ENCODE measurements at regions not wholly inside any gene's neighbourhood (a gene's known extent, or its start where the extent isn't known, plus 50 kb on each side); places are given as distances from the start of the nearest gene placed in this dataset.
"Not testable (repeated sequence)": the region's sequence is repeated elsewhere in the genome, so short reads cannot be mapped to it uniquely, and the experiment has no call there.

- no peak for DNase-seq (ENCODE audit: low read depth in 4 of 4, low spot score in 2 of 4)
These were observed 50.6 kb upstream of the C1QTNF9B start for GRCh38 chr13:23947893-23948292.

- no peak for DNase-seq (ENCODE audit: low read depth in 4 of 4, low spot score in 2 of 4)
These were observed 51.9 kb upstream of the C1QTNF9B start for GRCh38 chr13:23949200-23949599.

- no peak for DNase-seq (ENCODE audit: low read depth in 4 of 4, low spot score in 2 of 4)
These were observed 52.4 kb upstream of the C1QTNF9B start for GRCh38 chr13:23949736-23950135.

DNA sequence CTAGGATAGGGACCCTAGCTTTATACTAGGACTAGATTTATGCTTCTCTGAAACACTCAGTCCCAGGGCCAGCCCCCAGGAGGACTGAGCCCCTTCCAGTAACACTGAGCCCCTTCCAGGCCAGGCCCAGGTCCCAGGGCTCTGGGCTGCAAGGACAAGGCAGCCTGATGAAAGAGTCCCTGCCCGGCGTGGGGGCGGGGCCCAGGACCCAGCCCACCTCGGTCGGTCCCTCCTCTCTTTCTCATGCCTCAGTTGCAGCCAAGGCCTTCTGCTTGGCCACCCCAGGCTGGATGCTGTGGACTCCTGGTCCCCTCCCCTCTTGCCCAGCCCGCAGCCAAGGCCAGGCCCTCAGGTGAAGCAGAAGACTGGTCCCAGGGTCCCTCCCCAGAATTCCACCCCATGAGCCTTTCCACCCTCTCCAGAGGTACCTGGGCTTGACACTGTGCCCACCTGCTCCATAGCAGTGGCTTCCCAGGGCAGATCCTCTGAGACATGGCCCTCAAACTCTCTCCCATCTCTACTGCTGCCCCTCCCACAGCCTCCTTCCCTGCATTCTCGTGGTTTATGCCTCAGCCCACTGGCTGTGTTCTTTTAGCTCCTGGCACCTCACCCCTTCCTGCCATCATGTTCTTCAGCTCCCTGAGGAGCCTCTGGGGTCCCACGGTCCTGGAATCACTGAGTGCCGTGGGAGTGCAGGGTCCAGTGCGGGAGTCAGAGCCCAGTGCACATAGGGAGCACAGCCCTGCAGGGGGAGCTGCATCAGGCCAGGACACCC, 53.6 kb upstream of the C1QTNF9B start:
- DNase-seq (ENCODE audit: low read depth in 4 of 4, low spot score in 2 of 4) = no peak

DNA sequence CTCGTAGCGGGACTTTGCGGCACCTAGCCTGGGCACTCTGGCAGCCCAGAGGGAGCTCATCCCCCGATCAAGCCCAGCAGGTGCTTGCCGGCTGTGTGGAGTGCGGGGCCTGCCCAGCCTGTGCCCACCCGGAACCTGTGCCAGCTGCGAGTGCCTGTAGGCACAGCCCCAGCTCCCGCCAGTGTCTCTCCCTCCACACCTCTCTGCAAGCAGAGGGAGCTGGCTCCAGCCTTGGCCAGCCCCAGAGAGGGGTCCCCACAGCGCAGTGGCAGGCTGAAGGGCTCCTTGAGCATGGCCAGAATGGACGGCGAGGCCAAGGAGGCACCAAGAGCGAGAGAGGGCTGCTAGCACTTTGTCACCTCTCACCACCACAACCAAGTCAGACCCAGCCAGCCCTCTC, 55.5 kb upstream of the C1QTNF9B start:
- no peak for DNase-seq (ENCODE audit: low read depth in 4 of 4, low spot score in 2 of 4)

- no peak for DNase-seq (ENCODE audit: low read depth in 4 of 4, low spot score in 2 of 4)
These were observed 56.7 kb upstream of the C1QTNF9B start for GRCh38 chr13:23953860-23954512.

GRCh38 chr13:23955064-23955463, 57.8 kb upstream of the C1QTNF9B start:
- no peak for DNase-seq (ENCODE audit: low read depth in 4 of 4, low spot score in 2 of 4)

DNA sequence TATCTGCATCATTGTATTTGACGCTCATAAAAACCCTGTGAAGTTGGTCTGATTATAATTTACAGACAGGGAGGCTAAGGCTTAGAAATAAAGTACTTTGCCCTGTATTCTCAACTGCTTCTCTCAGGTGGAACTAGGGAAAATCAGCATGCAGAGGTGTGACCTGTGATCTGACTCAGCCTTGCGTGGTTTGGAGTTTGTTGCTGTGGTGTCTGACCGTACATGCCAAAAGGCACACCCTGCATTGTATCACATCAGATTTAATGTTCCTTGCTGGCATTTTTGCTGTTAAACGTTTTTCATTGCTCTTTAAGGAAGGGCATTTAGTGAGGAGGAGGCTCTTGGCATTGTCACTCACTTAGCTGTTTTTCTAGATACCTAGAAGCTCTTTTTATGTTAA, 58.8 kb upstream of the C1QTNF9B start:
- DNase-seq (ENCODE audit: low read depth in 4 of 4, low spot score in 2 of 4) = no peak

- no peak for DNase-seq (ENCODE audit: low read depth in 4 of 4, low spot score in 2 of 4)
These were observed 60.7 kb upstream of the C1QTNF9B start for GRCh38 chr13:23957981-23958380.

- no peak for DNase-seq (ENCODE audit: low read depth in 4 of 4, low spot score in 2 of 4)
These were observed 62.0 kb upstream of the C1QTNF9B start for GRCh38 chr13:23959231-23959862.

DNA sequence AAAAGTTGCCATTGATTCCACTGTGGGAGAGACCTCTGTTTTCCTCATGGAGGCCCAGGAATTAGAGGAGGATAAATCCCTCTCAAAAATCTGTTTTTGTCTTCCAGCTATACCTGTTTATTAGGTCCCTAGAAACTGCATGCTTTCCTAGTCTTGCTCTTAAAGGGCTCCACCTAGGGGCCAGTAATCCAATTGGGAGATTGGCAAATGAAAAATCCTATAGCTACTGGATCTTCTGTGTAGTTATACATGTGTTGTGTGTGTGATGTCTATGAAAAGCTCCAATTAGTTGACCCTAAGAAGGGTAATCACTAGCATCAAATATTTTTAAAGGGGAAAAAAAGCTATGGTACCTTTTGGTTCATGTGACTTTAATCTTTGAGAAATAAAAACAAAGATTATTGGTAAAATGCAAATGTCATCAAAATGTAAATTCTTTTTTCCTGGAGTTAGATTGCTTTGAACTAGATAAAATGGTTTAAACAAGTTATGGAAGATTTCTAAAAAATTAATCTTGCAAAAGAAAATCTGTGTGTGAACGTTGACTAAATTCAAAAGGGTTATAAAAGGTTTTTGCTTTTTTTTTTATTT, 63.4 kb upstream of the C1QTNF9B start:
- DNase-seq (ENCODE audit: low read depth in 4 of 4, low spot score in 2 of 4) = no peak

GRCh38 chr13:23963184-23963931, 66.1 kb upstream of the C1QTNF9B start:
- no peak for DNase-seq (ENCODE audit: low read depth in 4 of 4, low spot score in 2 of 4)

GRCh38 chr13:23963947-23964346, 66.6 kb upstream of the C1QTNF9B start:
- no peak for DNase-seq (ENCODE audit: low read depth in 4 of 4, low spot score in 2 of 4)

GRCh38 chr13:23965346-23965745, 68.0 kb upstream of the C1QTNF9B start:
- DNase-seq (ENCODE audit: low read depth in 4 of 4, low spot score in 2 of 4) = no peak

DNA sequence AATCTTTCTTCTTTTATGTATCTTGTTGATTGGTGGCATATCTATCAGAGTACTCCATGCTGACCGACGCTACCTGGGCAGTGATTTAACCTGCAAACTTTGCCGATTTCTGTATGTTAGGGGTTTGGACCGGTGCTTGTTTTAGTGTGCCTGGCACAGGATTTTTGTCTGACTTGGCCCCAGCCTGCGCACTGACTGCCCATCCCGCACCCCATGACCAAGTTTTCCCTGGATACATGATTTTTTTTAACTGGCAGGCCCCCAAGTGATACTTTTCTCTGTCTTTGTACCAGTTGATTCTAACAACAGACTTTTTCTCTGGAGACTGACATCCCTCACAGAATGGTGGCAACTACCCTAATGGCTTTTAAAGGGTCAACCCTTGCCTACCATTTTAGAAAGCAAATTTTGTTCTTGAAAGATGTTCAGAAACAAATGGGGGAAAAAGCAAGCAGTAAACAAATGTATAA, 69.0 kb upstream of the C1QTNF9B start:
- DNase-seq (ENCODE audit: low read depth in 4 of 4, low spot score in 2 of 4) = no peak

DNA sequence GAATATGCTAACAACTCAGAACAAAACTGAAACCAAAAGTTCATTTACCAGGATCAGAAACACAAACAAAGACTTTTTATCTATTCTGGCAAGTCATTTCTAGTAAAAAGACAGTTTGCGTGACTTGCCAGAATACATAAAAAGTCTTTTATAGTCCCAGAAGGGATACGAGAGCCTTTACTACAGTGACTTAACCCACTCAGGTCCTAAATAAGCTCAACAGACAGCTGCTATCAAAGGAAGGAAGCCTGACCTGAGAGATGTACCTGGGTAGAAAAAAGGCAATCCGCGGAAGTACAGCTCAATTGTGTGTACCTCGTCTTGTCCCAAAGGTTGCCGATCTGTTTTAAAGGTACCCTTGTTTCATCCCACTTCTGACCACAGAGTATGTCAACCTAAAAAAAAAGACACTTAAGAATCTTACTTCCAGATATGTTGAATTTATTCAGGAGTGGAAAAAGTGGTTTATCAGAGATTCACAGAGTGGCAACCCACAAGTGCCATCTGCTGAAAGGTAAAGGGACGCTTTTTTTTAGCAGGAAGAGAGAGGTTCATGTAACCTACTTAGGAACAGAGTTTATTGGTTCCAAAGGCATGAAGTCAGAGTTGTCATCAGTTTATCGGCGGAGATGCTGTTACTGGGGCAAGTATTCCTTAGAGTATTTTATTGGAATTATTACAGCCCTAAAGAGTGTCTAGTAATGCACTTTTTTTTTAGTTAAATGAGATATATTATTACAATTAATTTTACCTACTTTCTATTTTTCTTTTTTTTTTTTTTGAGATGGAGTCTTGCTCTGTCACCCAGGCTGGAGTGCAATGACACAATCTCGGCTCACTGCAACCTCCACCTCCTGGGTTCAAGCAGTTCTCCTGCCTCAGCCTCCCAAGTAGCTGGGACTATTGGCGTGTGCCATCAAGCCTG, 69.7 kb upstream of the C1QTNF9B start:
- no peak for DNase-seq (ENCODE audit: low read depth in 4 of 4, low spot score in 2 of 4)

- not testable (repeated sequence) for DNase-seq (ENCODE audit: low read depth in 4 of 4, low spot score in 2 of 4)
These were observed 70.5 kb upstream of the C1QTNF9B start for GRCh38 chr13:23967792-23968191.

GRCh38 chr13:23969647-23970046, 72.3 kb upstream of the C1QTNF9B start:
- no peak for DNase-seq (ENCODE audit: low read depth in 4 of 4, low spot score in 2 of 4)

- DNase-seq (ENCODE audit: low read depth in 4 of 4, low spot score in 2 of 4) = peak; percentile 47 to 73 (median 60)
These were observed 82.3 kb upstream of the C1QTNF9B start for GRCh38 chr13:23979361-23980159.
